Heart left ventricle (tissue), 16 donors: ENCODE measurements at regions not wholly inside any gene's neighbourhood (a gene's known extent, or its start where the extent isn't known, plus 50 kb on each side); places are given as distances from the start of the nearest gene placed in this dataset.

ENCODE experiments used
- ATAC-seq, 4 donors: fragments of 200-7000 bp; cut with Tn5 transposase; one replicate each; pipeline ENCODE4 v1.9.1; 2020 to 2022; ENCODE audit warnings: moderate library complexity in 4 of 4, mild to moderate bottlenecking in 3 of 4, moderate number of reproducible peaks in 1 of 4
- DNase-seq, 5 donors: peaks; one replicate each; pipeline ENCODE4 v3.0.0-alpha.2; 2020
- H3K27ac ChIP-seq, 12 donors: fragments of 200-600 bp; sonication (generic) in 4 of 12; one replicate each; pipeline versions ENCODE4 v1.5.0 to v1.8.0; 2016 to 2022; ENCODE audit warnings: mild to moderate bottlenecking in 2 of 12
- H3K27me3 ChIP-seq, 9 donors: fragments of 200-600 bp; sonication (generic) in 2 of 9; one replicate each; pipeline versions ENCODE4 v1.5.1 to v1.8.0; 2016 to 2022; ENCODE audit warnings: mild to moderate bottlenecking in 3 of 9
- H3K36me3 ChIP-seq, 9 donors: fragments of 200-600 bp; sonication (generic) in 2 of 9; one replicate each; pipeline versions ENCODE4 v1.5.0 to v1.8.0; 2018 to 2022; ENCODE audit warnings: mild to moderate bottlenecking in 2 of 9
- H3K4me1 ChIP-seq, 12 donors: fragments of 200-600 bp; sonication (generic) in 4 of 12; one replicate each; pipeline versions ENCODE4 v1.5.0 to v1.8.0; 2016 to 2022; ENCODE audit warnings: mild to moderate bottlenecking in 3 of 12
- H3K4me3 ChIP-seq, 12 donors: fragments of 200-600 bp; sonication (generic) in 4 of 12; one replicate each; pipeline versions ENCODE4 v1.5.0 to v1.8.0; 2017 to 2022; ENCODE audit warnings: mild to moderate bottlenecking in 9 of 12, moderate library complexity in 4 of 12
- H3K9me3 ChIP-seq, 12 donors: fragments of 200-600 bp; sonication (generic) in 4 of 12; one replicate each; pipeline versions ENCODE4 v1.5.0 to v1.8.0; 2016 to 2022; ENCODE audit warnings: mild to moderate bottlenecking in 1 of 12
- POLR2A ChIP-seq, 2 donors: fragments of 450-650 bp; IDR thresholded peaks; one replicate each; pipeline ENCODE4 v1.6.1; 2017; ENCODE audit warnings: antibody characterized with exemption in 2 of 2, mild to moderate bottlenecking in 2 of 2, moderate library complexity in 2 of 2
- WGBS, 4 donors: extraction: QIAGEN DNeasy Blood & Tissue Kit in 2 of 4; methylation state at CpG; one replicate each; pipeline versions ENCODE4 v1.1.5 to v1.1.7; 2013 to 2018; 5-methylcytosine and 5-hydroxymethylcytosine counted together
- intact Hi-C, 10 donors: fragments of 100-400 bp; cut with DNase I; formaldehyde crosslinking; loops; one replicate each; pipeline versions ENCODE4 v1.11.1 to v1.14.2; 2022
- TF ChIP-seq, protein P1 (sequence below), 12 donors: fragments of 200-600 bp; sonication (generic) in 4 of 12; IDR thresholded peaks; one replicate each; pipeline versions ENCODE4 v1.5.0 to v1.8.0; 2018 to 2022; ENCODE audit warnings: antibody characterized with exemption in 12 of 12, mild to moderate bottlenecking in 5 of 12
- donor health status: ischemic (EF 13 %, LVEDD 7.1; RV severe dilation, severe dysfunction).
- donor health status: healthy with polysubstance abuse.
- donor health status: DM: no; HTN: yes; CAD: no.
- donor health status: DM: no; HTN: no; CAD: no.
- donor health status: ischemic (EF 25% LVEDD 6.9; RV normal size, moderate dysfunction).
- donor health status: ischemic (EF 25% LVEDD 5.7; RV mildly dilated, moderate dysfunction).
- donor health status: healthy.
- donor health status: DM: yes; HTN: yes; CAD: no.
- donor health status: ischemic (EF 35%, LVEDD 5.7; RV mildly dilated, moderate dysfunction).
- donor health status: nonischemic (EF 11% LVEDD 7.7; RV severe dilation, severe dysfunction).
- donor health status: DM: yes; HTN: yes; CAD: no.
- donor health status: PGD.
- donor health status: ischemic (EF 29% LVEDD 5.4; RV normal size, mild dysfunction).
- donor health status: nonischemic (EF 23%, LVEDD 6.1; RV moderate dilation, normal function).

- H3K4me1 ChIP-seq: no peaks in the 10 kb centered on the region
- no peaks in the 10 kb centered on the region for H3K36me3 ChIP-seq
- intact Hi-C loops: loop anchor here in 3 of 10 donors (10.0 kb wide), 1 partner anchor 436 kb away; no protein-coding TSS in a partner anchor
- no peaks in the 10 kb centered on the region for H3K9me3 ChIP-seq
- H3K27ac ChIP-seq: no peak overlapping the region
- no peak for ATAC-seq
- no peaks in the 10 kb centered on the region for H3K27me3 ChIP-seq
- TF ChIP-seq POLR2A (IDR thresholded peaks at IDR 0.05): no peak
- TF ChIP-seq, protein P1, sequence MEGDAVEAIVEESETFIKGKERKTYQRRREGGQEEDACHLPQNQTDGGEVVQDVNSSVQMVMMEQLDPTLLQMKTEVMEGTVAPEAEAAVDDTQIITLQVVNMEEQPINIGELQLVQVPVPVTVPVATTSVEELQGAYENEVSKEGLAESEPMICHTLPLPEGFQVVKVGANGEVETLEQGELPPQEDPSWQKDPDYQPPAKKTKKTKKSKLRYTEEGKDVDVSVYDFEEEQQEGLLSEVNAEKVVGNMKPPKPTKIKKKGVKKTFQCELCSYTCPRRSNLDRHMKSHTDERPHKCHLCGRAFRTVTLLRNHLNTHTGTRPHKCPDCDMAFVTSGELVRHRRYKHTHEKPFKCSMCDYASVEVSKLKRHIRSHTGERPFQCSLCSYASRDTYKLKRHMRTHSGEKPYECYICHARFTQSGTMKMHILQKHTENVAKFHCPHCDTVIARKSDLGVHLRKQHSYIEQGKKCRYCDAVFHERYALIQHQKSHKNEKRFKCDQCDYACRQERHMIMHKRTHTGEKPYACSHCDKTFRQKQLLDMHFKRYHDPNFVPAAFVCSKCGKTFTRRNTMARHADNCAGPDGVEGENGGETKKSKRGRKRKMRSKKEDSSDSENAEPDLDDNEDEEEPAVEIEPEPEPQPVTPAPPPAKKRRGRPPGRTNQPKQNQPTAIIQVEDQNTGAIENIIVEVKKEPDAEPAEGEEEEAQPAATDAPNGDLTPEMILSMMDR (IDR thresholded peaks at IDR 0.05): peak in 2 of 12 donors; percentile 10 to 13
- H3K4me3 ChIP-seq: no peak overlapping the region
- WGBS, 4 donors: 80 to 89% (median 83%) methylated on average over 3 of the region's 3 CpGs
- no peak for DNase-seq
Observed at GRCh38 chr13:76038920-76039716, 403.0 kb downstream of the LMO7 start.

DNA sequence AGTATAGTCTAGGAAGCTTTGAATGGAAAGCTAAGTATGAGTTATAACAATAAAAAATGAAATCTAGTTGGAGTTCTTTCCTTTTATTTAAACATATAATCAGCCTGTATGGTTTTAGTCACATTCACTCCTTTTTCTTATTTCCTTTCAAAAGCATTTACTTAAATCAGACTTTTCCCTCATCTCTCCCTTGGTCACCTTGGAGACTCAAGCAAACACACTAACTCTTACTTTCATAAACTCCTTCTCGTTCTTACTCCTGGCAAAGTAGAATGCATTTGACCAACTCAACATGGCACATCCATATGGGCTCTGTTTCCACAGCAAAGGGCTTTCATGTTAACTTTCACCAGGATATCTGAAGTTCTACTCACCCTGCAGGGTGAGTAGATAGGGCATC is 400.0 kb downstream of the LMO7 start:
- ATAC-seq (no peak), DNase-seq (no peak)
- Histone ChIP-seq H3K9me3 (no peaks in the 10 kb centered on the region), H3K4me3 (no peak overlapping the region), H3K27me3 (no peaks in the 10 kb centered on the region), H3K27ac (no peak overlapping the region), H3K4me1 (no peaks in the 10 kb centered on the region), H3K36me3 (no peaks in the 10 kb centered on the region)
- 37 to 86% (median 39%) methylated on average over 1 of the region's 1 CpG for WGBS, 4 donors
- no peak for TF ChIP-seq POLR2A (IDR thresholded peaks at IDR 0.05)
- TF ChIP-seq, protein P1 (IDR thresholded peaks at IDR 0.05): no peak
- intact Hi-C loops: loop anchor here in 3 of 10 donors (10.0 kb wide), 1 partner anchor 439 kb away; no protein-coding TSS in a partner anchor

GRCh38 chr13:76035711-76036110 is 399.6 kb downstream of the LMO7 start:
- H3K36me3 ChIP-seq: no peaks in the 10 kb centered on the region
- no peak for TF ChIP-seq POLR2A (IDR thresholded peaks at IDR 0.05)
- TF ChIP-seq, protein P1 (IDR thresholded peaks at IDR 0.05): no peak
- ATAC-seq: no peak
- no peaks in the 10 kb centered on the region for H3K4me1 ChIP-seq
- DNase-seq: no peak
- intact Hi-C loops: loop anchor here in 3 of 10 donors (10.0 kb wide), 1 partner anchor 439 kb away; no protein-coding TSS in a partner anchor
- H3K4me3 ChIP-seq: no peak overlapping the region
- WGBS, 4 donors: 54 to 61% (median 58%) methylated on average over 1 of the region's 1 CpG
- H3K9me3 ChIP-seq: no peaks in the 10 kb centered on the region
- H3K27me3 ChIP-seq: no peaks in the 10 kb centered on the region
- H3K27ac ChIP-seq: no peak overlapping the region

GRCh38 chr13:76029706-76030105 is 393.6 kb downstream of the LMO7 start:
- no peak overlapping the region for H3K4me3 ChIP-seq
- no peak for TF ChIP-seq POLR2A (IDR thresholded peaks at IDR 0.05)
- TF ChIP-seq, protein P1 (IDR thresholded peaks at IDR 0.05): no peak
- intact Hi-C loops: loop anchor here in 4 of 10 donors (10.0 kb wide), 1 partner anchor 445 kb away; no protein-coding TSS in a partner anchor
- no peaks in the 10 kb centered on the region for H3K4me1 ChIP-seq
- H3K36me3 ChIP-seq: no peaks in the 10 kb centered on the region
- H3K27me3 ChIP-seq: no peaks in the 10 kb centered on the region
- ATAC-seq (no peak), DNase-seq (no peak)
- H3K27ac ChIP-seq: no peak overlapping the region
- no peaks in the 10 kb centered on the region for H3K9me3 ChIP-seq
